HG03520 (cell line): ENCODE measurements at regions not wholly inside any gene's neighbourhood (a gene's known extent, or its start where the extent isn't known, plus 50 kb on each side); places are given as distances from the start of the nearest gene placed in this dataset.

Experiments
- ATAC-seq: cut with Tn5 transposase; IDR thresholded peaks from one replicate; pipeline ENCODE4 v1.9.1; 2021; ENCODE audit warnings: mild to moderate bottlenecking, moderate library complexity; ENCODE audit not compliant: unreplicated experiment

DNA sequence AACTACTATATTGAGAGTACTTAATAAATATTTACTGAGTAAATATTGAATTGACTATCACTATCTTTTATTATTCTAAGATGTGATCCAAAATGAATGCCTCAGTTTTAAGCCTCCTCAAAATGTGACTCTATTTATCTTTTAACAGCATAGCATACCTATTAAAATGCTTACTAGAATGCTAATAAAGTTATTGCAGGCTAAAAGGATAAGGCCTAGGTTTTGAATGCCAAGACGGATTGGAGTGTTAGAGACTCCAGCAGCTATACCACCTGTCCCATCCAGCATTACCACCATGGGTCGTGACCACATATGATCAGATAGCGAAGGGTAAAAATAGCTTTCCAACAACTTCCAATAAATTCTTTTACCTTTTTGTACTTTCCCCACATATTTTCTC is 64.7 kb upstream of the MYRIP start:
- no peak for ATAC-seq

DNA sequence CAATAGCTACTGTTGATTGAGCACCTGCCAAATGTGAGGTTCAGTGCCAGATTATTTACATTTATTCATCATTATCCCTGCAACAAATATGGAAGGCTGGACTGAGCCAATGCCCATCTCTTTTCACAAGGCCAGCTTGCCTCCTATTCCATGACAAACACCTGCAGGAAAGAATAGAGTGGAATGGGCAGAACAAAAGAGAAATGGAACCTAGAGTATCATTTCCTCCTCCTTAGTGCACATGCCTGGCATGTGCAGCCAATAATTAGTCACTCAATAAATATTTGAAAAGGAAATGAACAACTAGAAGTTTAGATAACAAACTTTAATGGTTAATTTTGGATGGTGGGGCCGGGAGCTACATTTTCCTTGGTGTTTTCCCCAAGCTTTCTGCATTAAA is 61.4 kb upstream of the MYRIP start:
- ATAC-seq = no peak

DNA sequence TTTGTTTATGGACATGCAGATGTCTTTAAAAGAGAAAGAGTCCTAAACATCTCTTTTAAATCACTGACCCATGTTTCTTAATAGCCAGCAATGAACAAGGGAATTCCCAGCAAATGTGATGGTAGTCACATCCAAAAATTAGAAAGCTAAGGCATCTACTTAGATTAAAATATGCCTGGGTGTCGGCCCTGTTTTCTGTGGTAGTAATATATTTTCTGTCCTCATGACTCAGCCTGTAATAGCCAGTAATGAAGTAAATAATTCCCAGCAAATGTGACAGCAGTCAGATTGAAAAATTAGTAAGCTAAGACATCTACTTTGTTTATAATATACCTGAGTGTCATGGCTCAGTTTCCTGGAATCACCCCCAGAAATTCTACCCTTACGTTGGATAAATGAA is 60.6 kb upstream of the MYRIP start:
- no peak for ATAC-seq

DNA sequence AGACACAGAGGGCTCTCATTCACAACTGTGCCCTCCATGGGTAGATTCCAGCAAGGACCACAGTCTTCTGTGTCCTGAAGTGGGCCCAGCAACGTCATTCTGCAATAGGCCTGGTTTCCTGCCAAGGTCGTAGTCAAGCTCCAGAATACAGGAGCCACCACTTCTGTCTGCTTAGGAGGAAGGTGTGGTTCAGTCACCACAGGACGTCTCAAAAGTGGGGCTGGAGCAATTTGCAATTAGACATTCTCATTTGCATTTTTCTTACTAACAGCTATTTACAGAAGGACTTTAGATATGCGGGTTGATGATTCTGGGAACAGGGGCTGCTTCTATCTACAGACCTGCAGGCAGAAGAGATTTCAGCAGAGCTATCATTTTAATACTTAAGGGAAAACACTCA is 58.7 kb upstream of the MYRIP start:
- ATAC-seq = no peak

DNA sequence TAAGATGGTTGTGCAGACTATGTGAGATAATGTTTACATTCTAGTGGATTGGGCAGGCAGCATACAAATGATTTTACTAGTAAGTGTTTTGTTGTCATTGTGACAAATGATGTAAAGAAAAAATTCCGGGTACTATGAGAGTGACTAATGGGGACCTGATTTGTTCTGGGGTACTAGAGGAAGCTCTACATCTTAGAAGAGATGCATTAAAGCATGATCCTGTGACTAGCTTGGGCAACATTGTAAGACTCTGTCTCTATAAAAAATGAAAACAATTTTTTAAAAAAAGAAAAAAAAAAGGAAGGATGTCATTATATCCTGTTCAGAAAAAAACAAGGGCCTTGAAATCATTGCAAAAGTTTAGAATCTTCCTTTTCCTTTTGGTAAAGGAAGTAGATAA is 58.1 kb upstream of the MYRIP start:
- no peak for ATAC-seq

DNA sequence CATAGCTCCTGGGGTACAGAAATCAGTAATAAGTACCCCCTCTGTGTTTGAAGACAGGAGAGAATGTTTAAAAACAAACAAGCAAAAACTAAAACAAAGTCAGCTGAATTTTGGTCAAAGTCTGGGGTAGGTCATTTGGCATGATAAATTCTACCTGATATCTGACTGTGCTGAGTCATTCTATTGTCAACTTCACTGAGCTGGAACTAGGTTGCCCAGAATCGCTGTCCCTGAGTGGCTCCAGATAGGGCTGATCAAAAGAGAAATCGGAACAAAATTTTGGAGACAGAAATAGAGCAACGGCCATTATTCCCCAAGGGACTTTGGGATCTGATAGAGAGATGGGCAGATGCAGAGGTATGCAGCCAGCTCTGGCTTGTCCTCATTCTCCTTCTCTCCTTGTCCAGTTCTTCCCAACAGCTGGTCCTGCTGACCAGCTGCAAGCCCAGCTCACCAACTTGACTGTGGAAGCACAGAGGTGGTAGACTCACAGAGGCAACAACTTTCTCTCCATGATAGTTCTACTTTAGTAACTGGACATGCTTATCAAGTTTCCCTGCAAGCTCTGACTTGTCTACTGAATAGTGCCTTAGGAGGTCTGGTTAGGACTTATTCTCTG is 57.3 kb upstream of the MYRIP start:
- ATAC-seq = no peak

DNA sequence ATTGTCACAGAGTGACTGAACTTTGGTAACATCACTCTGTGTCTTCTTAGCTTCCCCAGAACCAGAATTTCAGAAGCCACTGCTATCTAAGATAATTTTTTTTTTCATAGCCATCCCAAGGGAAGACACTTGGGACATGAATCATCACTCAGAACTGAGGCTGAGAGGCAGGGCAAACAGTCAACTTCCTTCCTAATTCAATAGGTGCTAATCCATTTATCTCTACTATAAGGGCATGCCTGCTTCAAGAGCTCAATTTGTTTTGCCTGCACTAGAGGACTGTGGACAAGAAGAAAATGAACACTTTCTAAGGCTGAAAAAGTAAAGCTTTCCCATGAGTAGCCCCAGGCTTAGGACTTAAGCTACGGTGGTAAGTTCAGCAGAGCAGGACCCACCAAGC is 56.7 kb upstream of the MYRIP start:
- ATAC-seq = no peak

DNA sequence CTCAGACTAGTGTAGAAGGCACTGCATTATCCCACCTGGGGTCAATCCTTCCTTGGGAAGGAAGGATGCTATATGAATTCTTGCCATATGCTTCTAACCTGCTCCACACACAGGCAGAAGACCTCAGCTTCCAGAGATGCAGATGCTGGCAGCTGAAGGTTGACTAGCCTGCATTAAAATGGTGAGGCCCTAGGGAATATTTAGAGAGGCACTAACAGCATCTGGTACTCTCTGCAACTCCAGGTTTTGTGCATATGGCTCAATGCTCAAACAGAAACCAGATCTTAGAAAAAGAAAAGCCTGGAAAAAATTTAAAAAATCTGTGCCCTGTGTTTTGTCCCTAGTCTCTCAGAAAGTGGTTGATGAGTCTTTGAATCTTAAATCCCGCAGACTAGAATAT is 56.0 kb upstream of the MYRIP start:
- no peak for ATAC-seq

DNA sequence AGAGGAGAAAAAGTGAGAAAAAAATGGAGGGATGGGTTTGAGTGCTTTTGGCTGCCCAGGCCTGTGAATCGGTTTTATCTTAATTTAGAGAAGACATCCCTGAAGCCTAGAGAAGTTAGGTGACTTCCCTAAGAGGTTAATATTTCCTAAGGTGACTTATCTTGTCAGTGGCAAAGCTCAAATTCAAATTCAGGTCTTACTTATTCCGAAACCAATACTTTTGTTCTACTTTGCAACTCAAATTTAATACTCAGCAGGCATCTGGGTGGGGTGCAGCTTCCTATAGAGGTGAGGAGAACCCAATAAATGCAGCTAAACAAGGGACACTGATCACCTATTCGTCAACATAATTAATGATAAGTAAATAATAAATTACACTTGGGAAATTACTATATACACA is 54.9 kb upstream of the MYRIP start:
- peak; percentile 49 for ATAC-seq

DNA sequence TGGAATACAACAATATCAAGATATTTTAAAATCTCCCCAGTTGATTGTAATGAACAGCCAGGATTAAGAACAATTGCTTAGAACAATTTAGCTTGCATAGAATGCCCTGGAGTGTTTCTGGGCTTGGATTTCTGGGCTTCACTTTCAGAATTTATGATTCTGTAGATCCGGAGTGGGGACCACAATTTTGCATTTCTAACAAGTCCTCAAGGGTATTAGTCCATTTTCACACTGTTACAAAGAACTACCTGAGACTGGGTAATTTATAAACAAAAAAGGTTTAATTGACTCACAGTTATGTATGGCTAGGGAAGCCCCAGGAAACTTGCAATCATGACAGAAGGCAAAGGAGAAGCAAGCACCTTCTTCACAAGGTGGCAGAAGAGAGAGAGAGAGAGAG is 54.3 kb upstream of the MYRIP start:
- ATAC-seq = no peak

DNA sequence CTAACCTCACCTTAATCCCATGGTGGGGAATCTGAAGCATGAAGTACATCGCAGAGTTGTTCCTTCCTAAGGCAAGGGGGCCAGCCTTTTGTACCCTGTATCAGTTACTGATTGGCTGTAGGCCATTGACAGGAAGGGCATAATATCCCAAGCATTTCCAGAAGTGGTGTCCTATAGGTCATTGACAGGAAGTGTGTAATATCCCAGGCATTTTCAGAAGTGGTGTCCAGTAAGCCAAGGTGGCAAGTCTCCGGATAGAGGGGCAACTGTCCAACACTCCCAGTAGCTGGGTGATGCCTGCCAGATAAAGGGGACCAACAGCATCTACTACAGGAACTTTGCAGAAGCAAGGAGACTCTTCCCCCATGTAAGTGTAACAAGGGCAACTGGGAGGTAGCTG is 52.1 kb upstream of the MYRIP start:
- ATAC-seq = no peak
